Activated CD8-positive, alpha-beta memory T cell treated with anti-CD3 and anti-CD28 coated beads, Interleukin-2, amount 50 U/mL, for 24 hours (primary cell): ENCODE measurements at regions not wholly inside any gene's neighbourhood (a gene's known extent, or its start where the extent isn't known, plus 50 kb on each side); places are given as distances from the start of the nearest gene placed in this dataset.
A peak's percentile ranks its signal among the peaks of the same experiment; 100 is the strongest.
"Not testable (repeated sequence)": the region's sequence is repeated elsewhere in the genome, so short reads cannot be mapped to it uniquely, and the experiment has no call there.

Source experiments
- DNase-seq: peaks from one replicate; pipeline ENCODE4 v3.0.0-alpha.2; 2020; ENCODE audit errors: extremely low read depth

DNA sequence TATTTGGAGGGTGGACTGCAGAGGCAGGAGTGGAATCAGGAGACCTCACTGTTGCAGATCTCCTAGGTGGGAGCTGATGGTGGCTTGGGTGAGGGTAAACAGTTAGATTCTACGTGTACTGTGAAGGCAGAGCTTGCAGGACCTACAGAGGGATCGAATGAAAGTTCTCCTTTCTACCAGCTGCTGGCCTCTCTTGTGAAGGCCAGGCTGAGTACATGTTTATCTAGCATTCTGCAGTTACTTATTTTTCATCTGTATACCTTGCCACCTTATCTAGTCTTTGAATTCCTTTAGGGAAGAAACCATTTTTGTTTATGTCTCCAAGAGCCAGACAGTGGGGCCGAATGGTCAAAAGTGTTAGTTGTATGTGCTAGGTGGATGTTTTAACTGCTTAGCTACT is 57.6 kb downstream of the PTTG1 start:
- no peak for DNase-seq

DNA sequence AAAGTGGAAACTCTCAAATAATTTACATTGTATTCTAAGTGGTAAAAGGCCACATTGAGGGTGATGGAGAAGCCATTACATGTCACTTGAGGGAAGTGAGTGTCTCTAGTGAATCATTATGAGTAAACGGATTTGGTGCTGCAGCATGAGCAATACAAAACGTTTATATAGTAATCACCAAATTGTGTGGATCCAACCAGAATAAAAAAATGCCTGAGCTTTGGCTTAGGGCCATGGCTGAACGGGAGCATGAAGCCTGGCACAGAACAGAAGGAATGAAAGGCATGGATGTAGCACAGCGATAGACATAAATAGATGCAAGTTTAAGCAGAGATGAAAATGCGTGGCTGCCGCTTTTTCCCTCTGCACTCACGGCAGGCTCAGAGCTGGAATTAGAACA is 58.3 kb downstream of the PTTG1 start:
- DNase-seq, result no peak

DNA sequence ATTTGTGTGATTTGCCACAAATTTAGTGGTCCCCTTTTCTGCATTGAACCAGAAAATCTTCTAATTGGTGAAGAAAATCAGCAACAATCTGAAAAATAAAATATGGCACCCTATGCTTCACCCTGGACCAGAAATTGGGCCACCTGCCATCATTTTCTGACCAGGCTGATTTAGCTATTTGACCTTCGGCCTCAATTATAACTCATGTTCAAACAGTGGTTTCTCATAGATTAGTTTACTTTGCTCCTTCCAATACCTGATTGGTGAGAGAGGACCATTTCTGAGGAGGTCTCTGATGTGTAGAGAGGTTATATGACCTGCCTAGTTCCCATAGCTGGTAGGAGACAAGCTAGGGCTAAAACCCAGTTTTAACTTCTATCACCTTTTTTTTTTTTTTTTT is 59.0 kb downstream of the PTTG1 start:
- no peak for DNase-seq

DNA sequence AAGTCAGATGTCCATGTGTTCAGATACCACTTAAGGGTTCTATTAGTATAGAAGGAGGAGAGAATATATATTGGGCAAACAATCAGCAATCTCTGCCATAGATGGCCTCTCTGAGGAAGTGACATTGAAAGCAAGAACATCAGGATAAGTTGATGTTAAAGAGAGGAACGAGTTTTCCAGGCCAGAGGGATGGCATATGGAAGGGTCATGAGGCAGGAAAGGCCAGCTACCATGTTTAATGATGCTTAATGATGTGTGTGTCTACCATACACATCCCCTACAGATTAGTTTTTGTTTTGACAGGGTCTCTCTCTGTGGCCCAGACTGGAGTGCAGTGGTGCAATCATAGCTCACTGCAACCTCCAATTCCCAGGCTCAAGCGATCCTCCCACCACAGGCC is 63.0 kb downstream of the PTTG1 start:
- no peak for DNase-seq

DNA sequence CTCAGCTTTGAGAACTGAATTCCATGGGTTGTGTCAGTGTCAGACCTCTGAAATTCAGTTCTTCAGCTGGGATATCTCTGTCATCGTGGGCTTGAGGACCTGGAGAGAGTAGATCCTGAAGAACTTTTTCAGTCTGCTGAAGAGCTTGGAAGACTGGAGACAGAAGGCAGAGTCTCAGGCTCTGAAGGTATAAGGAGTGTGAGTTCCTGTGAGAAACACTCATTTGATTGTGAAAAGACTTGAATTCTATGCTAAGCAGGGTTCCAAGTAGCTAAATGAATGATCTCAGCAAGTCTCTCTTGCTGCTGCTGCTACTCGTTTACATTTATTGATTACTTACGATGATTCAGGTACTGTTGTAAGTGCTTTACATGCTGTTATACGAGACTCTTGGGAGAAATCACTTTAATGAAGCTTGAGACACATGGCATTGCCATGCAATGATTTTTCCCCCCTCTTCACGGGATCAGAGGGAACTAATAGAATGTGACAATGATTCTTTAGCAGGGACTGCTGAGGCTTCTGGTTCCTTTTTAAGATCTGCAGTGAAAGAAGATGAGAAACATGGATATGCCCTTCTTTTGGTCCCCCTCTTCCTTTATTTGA is 63.8 kb downstream of the PTTG1 start:
- DNase-seq, result no peak

DNA sequence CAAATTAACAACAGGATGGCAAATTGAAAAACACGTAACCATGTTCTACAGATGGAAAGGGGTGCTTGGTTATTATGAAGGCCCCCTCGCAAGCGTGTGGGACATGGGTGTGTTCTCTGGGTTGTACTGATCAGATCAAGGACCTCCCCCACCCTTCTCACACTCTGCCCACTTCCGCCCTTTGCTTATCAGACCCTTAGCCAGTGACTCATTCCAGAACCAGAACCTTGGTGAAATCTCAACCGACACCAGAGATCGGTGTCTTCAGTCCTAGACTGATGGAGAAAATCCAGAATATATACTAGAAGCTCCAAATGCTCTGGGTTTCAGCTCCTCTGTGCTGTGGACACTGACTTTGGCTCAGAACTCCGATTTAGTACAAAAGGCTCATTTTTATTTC is 64.9 kb downstream of the PTTG1 start:
- no peak for DNase-seq

DNA sequence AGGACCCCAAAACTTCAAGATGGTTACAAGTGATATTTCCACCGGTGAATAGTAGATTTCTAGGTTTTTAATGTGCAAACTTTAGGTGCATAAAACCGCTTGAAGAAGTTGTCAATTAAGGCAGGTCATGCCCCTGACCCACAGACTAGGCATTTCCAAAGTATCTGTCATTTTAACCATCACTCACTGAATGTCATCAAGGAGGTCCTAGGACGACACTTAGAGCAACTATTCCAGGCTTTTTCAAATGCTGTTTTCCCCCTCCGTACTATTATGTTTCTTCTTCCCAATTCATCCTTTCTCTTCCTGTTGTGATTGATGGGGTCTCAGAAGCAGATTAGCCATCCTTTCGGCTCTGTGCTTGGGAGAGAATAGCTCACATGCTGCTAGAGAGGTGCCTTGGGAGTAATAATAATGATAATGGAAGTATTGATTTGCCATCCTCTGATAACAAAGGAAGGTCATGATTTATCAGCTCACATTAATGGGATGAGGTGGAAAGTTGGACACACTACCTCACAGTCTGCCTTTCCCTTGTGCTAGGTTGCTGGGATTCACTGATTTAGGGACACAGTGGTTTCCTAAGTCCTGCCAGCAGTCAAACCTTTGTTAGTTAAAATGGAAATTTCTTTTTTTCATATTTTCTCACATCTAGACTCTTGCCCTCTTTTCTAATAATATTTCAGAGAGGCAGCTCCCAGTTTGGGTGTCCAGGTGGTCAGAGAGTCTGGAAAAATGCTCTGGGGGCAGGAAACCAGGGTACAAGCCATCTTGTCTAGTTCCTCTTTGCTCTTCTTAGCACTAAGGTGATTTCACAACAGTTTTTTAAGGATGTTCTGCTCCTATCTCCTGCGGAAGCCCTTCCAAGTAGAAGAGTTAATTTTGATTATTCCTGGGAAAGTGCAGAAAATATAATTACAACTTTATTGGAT is 67.0 kb downstream of the PTTG1 start:
- no peak for DNase-seq

DNA sequence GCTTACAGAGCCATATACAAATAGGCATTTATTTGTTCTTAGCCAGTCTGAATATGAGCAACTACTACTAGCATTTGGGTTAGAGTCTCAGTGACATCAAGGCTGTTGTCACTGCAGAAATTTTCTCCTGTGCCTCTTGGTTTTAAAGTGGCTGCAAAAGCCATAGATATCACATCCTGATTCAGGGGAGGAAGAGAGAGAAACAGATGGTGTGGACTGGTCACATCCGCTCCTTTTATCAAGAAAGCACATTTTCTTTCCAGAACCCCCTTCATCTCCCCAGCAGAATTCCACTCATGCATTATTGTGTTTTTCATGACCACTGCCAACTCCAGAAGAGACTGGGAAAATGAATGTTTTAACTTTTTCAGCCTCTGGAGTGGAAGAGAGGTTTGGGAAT is 69.8 kb downstream of the PTTG1 start:
- no peak for DNase-seq

DNA sequence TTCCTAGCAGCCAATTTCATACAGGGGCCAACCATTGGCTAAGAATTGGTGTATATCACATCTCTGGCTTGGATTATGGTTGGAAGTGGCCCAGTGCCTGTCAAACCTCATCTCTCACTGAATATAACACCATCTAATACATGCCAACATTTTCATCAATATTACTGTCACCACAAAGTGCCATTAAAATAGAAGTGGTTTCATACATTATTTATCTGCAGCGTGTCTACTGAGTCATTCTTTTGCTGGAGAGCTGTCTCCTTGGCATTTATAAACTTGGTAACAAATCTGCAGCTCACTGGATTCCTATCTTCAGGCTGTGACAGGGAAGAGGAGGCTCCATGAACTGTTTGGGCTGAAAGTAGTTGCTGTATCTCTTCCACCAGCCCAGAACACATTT is 70.9 kb downstream of the PTTG1 start:
- no peak for DNase-seq

DNA sequence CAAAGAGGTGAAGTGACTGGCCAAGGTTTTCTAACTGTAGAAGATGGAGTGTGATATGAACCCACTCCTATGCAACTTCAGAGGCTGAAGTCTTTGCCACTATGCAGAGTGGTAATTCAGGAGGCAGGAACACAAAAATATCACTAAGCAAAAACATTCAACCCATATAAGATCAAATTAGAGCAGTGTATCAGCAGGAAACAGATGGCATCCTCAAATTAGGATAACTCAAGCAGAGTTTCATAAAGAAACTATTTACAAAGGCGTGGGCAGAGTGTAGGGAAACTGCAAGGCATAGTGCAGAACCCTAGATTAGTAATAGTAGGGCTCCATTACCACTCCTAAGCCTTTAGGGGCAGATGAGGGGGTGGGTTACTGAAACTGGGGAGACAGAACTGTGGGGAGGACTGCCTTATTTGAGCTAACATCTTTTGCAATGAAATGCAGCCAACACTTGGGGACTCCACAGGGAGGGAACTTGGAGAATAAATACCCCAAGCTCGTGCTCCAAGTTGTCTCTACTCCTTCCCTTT is 72.2 kb downstream of the PTTG1 start:
- DNase-seq, result no peak

DNA sequence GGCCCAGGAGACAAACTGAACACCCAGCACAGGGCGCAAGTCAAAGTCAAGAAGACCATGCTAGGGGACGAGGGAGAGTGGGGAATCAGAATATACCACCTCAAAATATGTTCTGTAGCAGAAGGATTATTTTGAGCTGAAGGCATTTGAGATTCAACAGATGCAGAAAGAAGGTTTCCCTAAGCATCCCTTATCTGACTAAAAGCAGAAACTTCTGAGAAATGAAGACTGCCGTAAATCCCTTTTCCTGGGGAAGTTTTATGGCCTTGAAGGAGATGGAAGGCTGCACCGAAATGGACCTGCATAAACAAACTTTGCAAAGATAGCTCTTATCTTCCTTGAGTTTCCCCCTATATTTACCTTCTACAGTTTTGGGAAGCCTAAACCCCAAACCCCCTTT is 72.8 kb downstream of the PTTG1 start:
- no peak for DNase-seq

DNA sequence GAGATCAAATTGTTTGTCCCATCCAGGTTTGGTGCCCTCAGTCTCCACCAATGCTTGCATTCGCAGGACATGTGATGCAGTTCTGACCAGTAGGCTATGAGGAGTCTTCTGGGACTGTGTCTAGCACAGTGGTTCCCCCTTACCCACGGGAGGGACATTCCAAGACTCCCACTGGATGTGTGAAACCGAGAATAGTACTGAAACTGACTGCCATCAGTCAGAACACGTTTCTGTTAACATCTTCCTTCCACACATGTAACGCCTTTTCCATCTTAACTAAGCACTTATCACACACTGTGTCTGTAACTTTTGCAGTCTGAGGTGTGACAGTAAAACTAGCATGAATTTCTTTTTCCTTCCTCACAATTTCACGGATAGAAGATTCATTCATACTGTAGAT is 74.7 kb downstream of the PTTG1 start:
- DNase-seq, result no peak

DNA sequence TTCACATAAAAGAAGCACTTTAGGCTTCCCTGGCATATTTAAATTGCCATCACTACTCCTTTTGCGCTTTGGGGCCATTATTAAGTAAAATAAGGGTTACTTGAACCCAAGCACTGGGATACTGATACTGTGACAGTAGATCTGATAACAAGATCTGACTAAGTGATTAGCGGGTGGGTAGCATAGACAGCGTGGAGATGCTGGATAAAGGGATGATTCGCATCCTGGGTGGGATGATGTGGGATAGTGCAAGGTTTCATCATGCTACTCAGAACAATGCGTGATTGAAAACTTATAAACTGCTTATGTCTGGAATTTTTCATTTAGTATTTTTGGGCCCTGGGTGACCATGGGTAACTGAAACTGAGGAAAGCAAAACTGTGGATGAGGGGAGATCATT is 75.1 kb downstream of the PTTG1 start:
- DNase-seq, result no peak

DNA sequence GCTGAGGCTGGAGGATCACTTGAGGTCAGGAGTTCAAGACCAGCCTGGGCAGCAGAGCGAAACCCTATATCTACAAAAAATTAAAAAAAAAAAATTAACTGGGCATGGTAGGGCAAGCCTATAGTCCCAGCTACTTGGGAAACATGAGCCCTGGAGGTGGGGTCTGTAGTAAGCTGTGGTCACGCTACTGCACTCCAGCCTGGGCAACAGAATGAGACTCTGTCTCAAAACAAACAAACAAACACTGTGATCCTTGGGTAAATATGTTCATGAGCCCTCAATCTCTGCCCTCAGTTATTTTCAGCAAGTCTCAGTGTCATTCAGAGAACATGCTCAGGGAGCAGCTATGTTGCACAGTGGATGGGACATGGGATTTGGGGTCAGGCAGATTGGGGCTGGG is 76.2 kb downstream of the PTTG1 start:
- no peak for DNase-seq

DNA sequence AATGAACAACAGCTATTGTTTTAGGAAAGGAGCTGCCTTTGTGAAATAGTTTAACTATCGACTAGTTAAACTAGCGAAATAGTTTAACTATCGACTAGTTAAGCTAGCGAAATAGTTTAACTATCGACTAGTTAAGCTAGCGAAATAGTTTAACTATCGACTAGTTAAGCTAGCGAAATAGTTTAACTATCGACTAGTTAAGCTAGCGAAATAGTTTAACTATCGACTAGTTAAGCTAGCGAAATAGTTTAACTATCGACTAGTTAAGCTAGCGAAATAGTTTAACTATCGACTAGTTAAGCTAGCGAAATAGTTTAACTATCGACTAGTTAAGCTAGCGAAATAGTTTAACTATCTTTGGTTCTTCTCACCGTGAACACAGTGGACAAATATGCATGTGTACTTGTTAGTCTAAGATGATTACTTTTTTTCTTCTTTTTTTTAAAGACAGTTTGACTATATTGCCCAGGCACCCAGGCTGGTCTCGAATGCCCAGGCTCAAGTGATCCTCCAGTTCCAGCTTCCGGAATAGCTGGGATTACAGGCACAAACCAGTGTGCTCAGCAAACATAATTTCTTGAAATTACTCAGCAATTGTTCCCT is 76.9 kb downstream of the PTTG1 start:
- DNase-seq, result not testable (repeated sequence)

DNA sequence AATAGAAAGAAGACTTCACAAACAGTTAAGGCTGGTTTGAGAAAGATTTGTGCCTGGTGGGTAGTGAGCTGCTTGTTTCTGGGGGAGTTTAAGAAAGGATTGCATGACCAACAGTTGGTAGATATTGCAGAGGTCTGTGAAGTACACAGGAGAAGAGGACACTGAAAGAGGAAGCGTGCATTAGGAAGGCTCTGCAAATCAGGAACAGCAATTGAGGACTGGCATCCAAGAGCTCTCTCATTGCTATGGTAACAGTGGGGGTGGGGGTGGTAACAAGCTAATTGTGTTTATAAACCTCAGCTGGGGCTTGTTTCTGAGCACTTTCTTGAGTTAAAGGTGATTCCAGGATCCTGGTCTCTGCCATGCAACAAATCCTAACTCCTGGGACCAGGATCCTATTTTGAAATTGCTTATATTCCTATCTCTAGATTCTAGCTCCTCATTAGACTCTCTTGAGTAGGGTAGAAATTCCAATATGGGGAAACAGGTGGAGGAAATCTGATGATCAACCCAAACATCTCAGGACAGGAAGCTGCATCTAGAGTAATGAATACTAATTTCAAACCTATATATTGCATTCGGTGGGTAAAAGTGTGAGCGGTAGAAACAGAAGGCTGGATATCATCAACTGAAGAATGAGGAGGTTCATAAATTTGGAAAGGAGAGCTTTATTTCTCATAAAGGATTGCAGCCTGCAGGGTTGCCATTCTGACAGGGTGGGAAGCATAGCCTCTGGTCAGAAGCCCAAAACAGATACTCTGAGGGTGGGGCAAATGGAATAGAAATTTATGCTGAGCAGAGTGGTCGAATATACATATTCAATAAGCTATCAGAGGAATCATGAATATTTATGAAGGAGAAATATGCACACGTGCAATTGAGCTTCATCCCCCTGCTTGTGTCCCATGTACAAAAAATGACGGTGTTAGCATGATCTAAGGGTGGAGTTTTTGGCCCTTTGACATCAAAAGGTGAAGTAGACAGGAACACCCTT is 79.4 kb downstream of the PTTG1 start:
- no peak for DNase-seq

DNA sequence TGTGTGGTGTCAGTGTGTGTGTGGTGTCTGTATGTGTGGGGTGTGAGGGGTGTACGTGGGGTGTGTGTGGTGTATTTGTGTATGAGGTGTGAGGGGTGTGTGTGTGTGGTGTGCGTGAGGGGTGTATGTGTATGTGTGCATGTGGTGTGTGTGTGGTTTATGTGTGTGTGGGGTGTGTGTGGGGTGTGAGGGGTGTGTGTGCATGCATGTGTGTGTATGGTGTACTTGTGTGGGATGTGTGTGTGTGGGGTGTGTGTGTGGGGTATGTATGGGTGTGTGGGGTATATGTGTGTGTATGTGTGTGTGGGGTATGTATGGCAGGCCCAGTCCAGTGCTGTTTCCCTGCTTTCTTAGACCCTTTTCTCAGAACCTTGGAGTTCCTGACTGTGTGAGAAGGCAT is 83.3 kb downstream of the PTTG1 start:
- DNase-seq, result no peak

DNA sequence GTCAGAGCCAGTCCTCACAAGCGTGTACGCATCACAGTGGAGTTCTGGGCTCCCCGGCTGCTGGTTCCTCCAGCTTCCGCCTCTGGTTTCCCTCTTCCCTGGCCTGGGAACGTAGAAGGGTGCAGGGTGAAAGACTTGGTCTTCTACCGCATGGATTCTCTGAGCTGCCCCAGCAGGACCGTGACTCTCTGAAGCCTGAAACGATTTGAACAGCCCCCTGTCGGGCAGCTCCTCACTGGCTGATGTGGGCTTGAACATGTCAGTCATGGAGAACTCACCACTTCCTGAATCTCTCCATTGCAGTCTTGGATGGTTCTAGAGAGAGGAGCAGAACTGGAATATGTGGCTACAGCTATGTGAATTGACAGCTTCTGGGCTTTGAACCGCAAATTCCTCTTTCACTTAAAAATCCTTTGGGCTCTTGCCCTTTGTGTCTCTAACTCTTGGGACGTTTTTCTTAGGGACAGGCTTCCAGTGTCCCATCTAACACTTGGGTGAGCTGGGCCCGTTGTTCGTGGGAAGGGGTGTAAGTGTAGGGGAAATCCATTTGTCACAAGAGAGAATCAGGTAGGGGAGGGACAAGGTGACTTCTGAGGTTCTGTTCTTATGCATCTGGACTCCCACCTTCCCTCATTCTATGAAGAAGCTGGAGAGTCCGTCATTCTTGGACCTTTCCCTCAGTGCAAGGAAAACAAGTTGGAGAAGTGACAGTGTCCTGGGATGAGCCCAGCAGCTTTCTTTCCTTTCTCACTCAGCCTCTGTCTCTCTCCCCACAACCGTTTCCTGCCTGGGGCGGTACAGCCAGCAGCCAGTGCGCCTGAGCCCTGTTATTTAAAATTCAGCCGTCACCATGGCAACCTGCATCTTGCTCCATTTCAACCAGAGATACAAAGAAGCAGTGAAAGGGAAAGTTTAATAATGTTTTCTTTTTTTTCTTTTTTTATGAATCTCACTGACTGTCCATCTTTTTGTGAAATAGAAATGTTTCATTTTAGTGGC is 84.7 kb downstream of the PTTG1 start:
- peak; percentile 24 for DNase-seq

DNA sequence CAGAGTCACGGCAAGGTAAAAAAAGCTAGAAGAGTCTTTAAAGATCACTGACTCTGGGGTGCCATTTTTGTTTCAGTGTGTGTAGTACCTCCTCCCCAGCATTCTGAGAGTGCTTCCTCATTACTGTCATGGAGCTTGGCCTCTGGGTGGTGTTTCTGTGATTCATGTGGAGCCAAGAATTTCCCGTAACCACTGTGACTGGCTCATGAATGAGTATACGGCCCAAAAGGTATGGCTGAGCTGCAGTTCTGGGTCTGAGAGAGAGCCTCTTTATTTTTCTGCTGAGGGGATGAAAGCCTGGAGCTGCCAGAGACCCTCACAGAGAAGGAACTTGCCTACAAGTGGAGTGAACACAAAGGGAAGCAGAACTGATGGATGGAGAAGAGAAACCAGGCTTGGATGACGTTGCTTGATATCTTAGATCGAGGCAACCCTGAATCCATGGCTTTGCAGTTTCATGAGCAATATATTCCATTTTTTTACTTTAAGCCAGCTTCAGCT is 85.6 kb downstream of the PTTG1 start:
- DNase-seq, result no peak

DNA sequence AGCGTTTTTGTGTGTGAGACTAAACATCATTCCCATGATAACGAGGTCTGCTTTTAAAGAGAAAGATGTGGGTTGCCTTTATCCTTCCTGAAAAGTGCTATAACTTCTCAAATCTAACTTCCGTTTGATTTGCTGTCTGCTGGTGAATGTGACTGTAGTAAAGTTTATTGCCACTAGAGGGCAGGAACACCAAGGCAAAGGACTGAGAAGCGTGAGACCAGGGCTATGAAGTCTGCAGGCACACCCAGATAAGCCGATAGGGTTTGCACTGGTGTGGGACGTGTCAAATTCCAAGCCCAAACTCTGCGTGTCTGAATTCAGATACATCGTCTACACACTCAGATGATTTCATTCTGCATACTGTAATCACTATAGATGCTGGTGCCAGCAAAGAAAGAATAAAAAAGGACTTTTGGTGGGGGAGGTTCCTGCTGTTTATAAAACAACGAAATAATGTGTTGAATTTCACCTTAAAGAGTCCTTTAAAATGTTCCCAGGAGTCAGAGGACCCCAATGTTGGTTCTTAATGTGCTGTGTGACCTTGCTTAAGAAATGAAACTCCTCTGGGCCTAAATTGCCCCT is 87.2 kb downstream of the PTTG1 start:
- DNase-seq, result peak; percentile 25
